Right lobe of liver (tissue), 6 donors: ENCODE measurements at regions not wholly inside any gene's neighbourhood (a gene's known extent, or its start where the extent isn't known, plus 50 kb on each side); places are given as distances from the start of the nearest gene placed in this dataset.

ENCODE experiments used
- ATAC-seq, 4 donors: fragments of 200-7000 bp; cut with Tn5 transposase; one replicate each; pipeline ENCODE4 v1.9.1; 2020; ENCODE audit warnings: mild to moderate bottlenecking in 4 of 4, moderate library complexity in 4 of 4
- DNase-seq, 3 donors: peaks; one replicate each; pipeline ENCODE4 v3.0.0-alpha.2; 2020
- H3K27ac ChIP-seq, 3 donors: fragments of 200-600 bp; one replicate each; pipeline ENCODE4 v1.8.0; 2022
- H3K27me3 ChIP-seq, 2 donors: fragments of 200-600 bp; one replicate each; pipeline ENCODE4 v1.8.0; 2022
- H3K36me3 ChIP-seq, 4 donors: fragments of 200-600 bp; sonication (generic) in 1 of 4; one replicate each; pipeline versions ENCODE4 v1.5.1 to v1.8.0; 2017 to 2022; ENCODE audit warnings: control low read depth in 1 of 4
- H3K4me1 ChIP-seq, 4 donors: fragments of 200-600 bp; sonication (generic) in 1 of 4; one replicate each; pipeline versions ENCODE4 v1.5.1 to v1.8.0; 2017 to 2022; ENCODE audit warnings: control low read depth in 1 of 4
- H3K4me3 ChIP-seq, 3 donors: fragments of 200-600 bp; one replicate each; pipeline ENCODE4 v1.8.0; 2022
- H3K9me3 ChIP-seq, 4 donors: fragments of 200-600 bp; sonication (generic) in 1 of 4; one replicate each; pipeline versions ENCODE4 v1.5.1 to v1.8.0; 2017 to 2022; ENCODE audit warnings: control low read depth in 1 of 4
- CTCF ChIP-seq, 4 donors: fragments of 200-600 bp in 3 of 4; fragments of 450-650 bp in 1 of 4; IDR thresholded peaks; one replicate each; pipeline versions ENCODE4 v1.5.1 to v1.8.0; 2016 to 2022; ENCODE audit warnings: antibody characterized with exemption in 4 of 4, mild to moderate bottlenecking in 2 of 4
- POLR2A ChIP-seq: fragments of 450-650 bp; IDR thresholded peaks from one replicate; pipeline ENCODE4 v1.6.1; 2017; ENCODE audit warnings: antibody characterized with exemption, mild to moderate bottlenecking
- WGBS: methylation state at CpG from one replicate; pipeline ENCODE4 v1.1.6; 2018; ENCODE audit warnings: low coverage, low lambda C conversion rate; ENCODE audit not compliant: insufficient coverage; ENCODE audit errors: missing lambda C conversion rate; 5-methylcytosine and 5-hydroxymethylcytosine counted together
- intact Hi-C, 2 donors: fragments of 100-400 bp; cut with DNase I; formaldehyde crosslinking; loops; one replicate each; pipeline versions ENCODE4 v1.11.2 to v1.14.1; 2022
- donor health status: DM: no; HTN: yes; CAD: no.
- donor health status: DM: no; HTN: no; CAD: no.
- donor health status: DM: no; HTN: no; CAD: no.
- donor health status: DM: no; HTN: yes; CAD: no.
- donor health status: DM: no; HTN: yes; CAD: no.

DNA sequence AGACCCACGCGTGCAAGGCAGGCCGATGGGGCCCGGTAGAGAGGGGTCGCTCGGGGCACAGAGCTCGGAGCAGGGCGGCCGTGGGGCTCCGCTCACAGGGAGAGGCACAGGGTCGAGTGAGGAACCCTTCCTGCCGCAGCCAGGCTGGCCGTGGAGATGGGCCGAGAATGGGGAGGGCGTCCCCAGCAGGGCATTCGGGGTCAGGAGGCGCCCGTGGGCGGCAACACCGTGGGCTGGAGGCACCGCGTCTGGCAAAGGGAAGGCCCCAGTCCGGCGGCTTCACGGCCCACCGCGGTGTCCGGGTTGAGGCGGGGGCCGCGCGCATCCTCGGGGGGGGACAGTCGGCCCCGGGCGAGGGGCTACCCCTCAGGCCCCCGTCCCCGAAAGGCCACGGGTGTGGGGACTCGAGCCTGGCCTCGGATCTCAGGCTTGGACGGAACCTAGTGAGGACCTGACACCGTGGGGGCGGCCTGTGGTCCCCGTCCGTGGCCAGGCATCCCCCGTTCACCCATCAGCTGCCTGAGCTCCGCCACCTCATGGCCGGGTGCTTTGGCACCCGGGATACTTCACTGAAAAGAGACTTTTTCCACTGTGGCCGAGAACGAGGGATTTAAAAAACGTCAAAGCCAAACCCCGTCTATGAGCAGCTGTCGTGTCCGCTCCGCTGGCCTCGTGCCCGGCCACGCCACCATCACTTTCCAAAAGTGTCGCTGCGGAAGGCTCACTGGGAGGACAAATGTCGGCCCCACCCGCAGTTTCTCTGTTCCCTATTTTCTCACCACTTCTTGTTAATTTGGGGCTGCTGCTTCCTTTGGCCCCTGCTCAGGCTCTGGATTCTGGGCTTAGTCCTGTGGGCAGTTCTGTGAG is 73.6 kb downstream of the METRNL start:
- H3K9me3 ChIP-seq = no peaks in the 10 kb centered on the region
- peak overlapping the region; percentile 8 to 33 (median 10) for H3K27ac ChIP-seq
- intact Hi-C loops = no loop called here
- 61% methylated on average over 14 of the region's 64 CpGs for WGBS
- no peaks in the 10 kb centered on the region for H3K4me1 ChIP-seq
- TF ChIP-seq POLR2A (no peak), CTCF (IDR thresholded peaks at IDR 0.05) (no peak)
- peak in 1 of 3 donors; percentile 56 for DNase-seq
- H3K27me3 ChIP-seq = no peaks in the 10 kb centered on the region
- ATAC-seq = peak in 3 of 4 donors; percentile 6 to 56 (median 22)
- H3K4me3 ChIP-seq = no peak overlapping the region
- H3K36me3 ChIP-seq = no peaks in the 10 kb centered on the region

- 0% methylated on average over 1 of the region's 29 CpGs for WGBS
These were observed 74.4 kb downstream of the METRNL start for GRCh38 chr17:83153681-83154310.

GRCh38 chr17:83154311-83155127 is 75.1 kb downstream of the METRNL start:
- DNase-seq = no peak

More at GRCh38 chr17:83153681-83154310, 74.4 kb downstream of the METRNL start:
- TF ChIP-seq CTCF (IDR thresholded peaks at IDR 0.05) = no peak
- no peak for TF ChIP-seq POLR2A
- no peak overlapping the region for H3K4me3 ChIP-seq
- no peaks in the 10 kb centered on the region for H3K4me1 ChIP-seq
- H3K27ac ChIP-seq = peak overlapping the region in 2 of 3 donors; percentile 8 to 33
- intact Hi-C loops = no loop called here
- no peaks in the 10 kb centered on the region for H3K9me3 ChIP-seq
- no peaks in the 10 kb centered on the region for H3K27me3 ChIP-seq
- H3K36me3 ChIP-seq = no peaks in the 10 kb centered on the region
- ATAC-seq (no peak), DNase-seq (no peak)

More at GRCh38 chr17:83154311-83155127, 75.1 kb downstream of the METRNL start:
- TF ChIP-seq CTCF (IDR thresholded peaks at IDR 0.05) (no peak), POLR2A (no peak)
- H3K4me1 ChIP-seq = no peaks in the 10 kb centered on the region
- H3K4me3 ChIP-seq = no peak overlapping the region
- H3K27me3 ChIP-seq = no peaks in the 10 kb centered on the region
- H3K36me3 ChIP-seq = no peaks in the 10 kb centered on the region
- WGBS = 66% methylated on average over 6 of the region's 9 CpGs
- H3K27ac ChIP-seq = no peak overlapping the region
- intact Hi-C loops = no loop called here
- peak in 1 of 4 donors; percentile 3 for ATAC-seq
- H3K9me3 ChIP-seq = no peaks in the 10 kb centered on the region
